Esophagus squamous epithelium (tissue), 5 donors: ENCODE measurements at regions not wholly inside any gene's neighbourhood (a gene's known extent, or its start where the extent isn't known, plus 50 kb on each side); places are given as distances from the start of the nearest gene placed in this dataset.

Experiments
- DNase-seq: peaks from one replicate; lab custom pipeline; 2025; lab: John Stamatoyannopoulos, UW
- H3K27ac ChIP-seq, 4 donors: fragments of 200-600 bp; sonication (generic); one replicate each; pipeline ENCODE4 v1.5.1; 2016 to 2019; ENCODE audit warnings: mild to moderate bottlenecking in 1 of 4
- H3K27me3 ChIP-seq, 4 donors: fragments of 200-600 bp; sonication (generic); 1 replicate in 3 of 4; 2 replicates in 1 of 4; pipeline versions ENCODE4 v1.5.1 to v1.6.0; 2017 to 2021; ENCODE audit warnings: antibody characterized with exemption in 1 of 4
- H3K36me3 ChIP-seq, 3 donors: fragments of 200-600 bp; sonication (generic); one replicate each; pipeline ENCODE4 v1.5.1; 2016 to 2019
- H3K4me1 ChIP-seq, 3 donors: fragments of 200-600 bp; sonication (generic); one replicate each; pipeline ENCODE4 v1.5.1; 2017 to 2019
- H3K4me3 ChIP-seq, 4 donors: fragments of 200-600 bp; sonication (generic); 1 replicate in 3 of 4; 2 replicates in 1 of 4; pipeline ENCODE4 v1.5.1; 2016 to 2019; ENCODE audit warnings: mild to moderate bottlenecking in 2 of 4, moderate library complexity in 1 of 4
- H3K9me3 ChIP-seq, 3 donors: fragments of 200-600 bp; sonication (generic); one replicate each; pipeline ENCODE4 v1.5.1; 2016 to 2019
- CTCF ChIP-seq, 6 experiments: fragments of 450-650 bp in 4 of 6; fragments of 200-600 bp in 2 of 6; sonication (generic) in 2 of 6; IDR thresholded peaks; one replicate each; pipeline ENCODE4 v1.5.1; 2016 to 2019; ENCODE audit warnings: antibody characterized with exemption in 6 of 6, mild to moderate bottlenecking in 4 of 6, moderate library complexity in 4 of 6
- POLR2A ChIP-seq, 4 donors: fragments of 450-650 bp; IDR thresholded peaks; one replicate each; pipeline ENCODE4 v1.6.1; 2017; ENCODE audit warnings: antibody characterized with exemption in 4 of 4, mild to moderate bottlenecking in 4 of 4, moderate library complexity in 3 of 4
- WGBS, 2 donors: methylation state at CpG; one replicate each; pipeline ENCODE4 v1.1.5; 2018; 5-methylcytosine and 5-hydroxymethylcytosine counted together
- intact Hi-C: fragments of 100-400 bp; cut with DNase I; formaldehyde crosslinking; loops from one replicate; pipeline ENCODE4 v1.15.0; 2022
- donor health status: DM: yes; HTN: yes; CAD: no.

GRCh38 chr6:105892577-105893262 lies 193.4 kb upstream of the PRDM1 start:
- TF ChIP-seq POLR2A (IDR thresholded peaks at IDR 0.05) (peak in 1 of 4 donors; percentile 42), CTCF (IDR thresholded peaks at IDR 0.05) (no peak)
- WGBS, 2 donors, result 50 to 71% methylated on average over 3 of the region's 3 CpGs
- intact Hi-C loops, result no loop called here

GRCh38 chr6:105890521-105891244 lies 195.5 kb upstream of the PRDM1 start:
- H3K4me1 ChIP-seq, result no peaks in the 10 kb centered on the region
- 74% methylated on average over 4 of the region's 4 CpGs for WGBS, 2 donors
- no peaks in the 10 kb centered on the region for H3K27me3 ChIP-seq
- no peak overlapping the region for H3K4me3 ChIP-seq
- H3K9me3 ChIP-seq, result peaks cover 0 to 3% (median 0%) of the 10 kb centered on the region in 3 donors
- H3K27ac ChIP-seq, result no peak overlapping the region
- intact Hi-C loops, result no loop called here
- TF ChIP-seq POLR2A (IDR thresholded peaks at IDR 0.05) (no peak), CTCF (IDR thresholded peaks at IDR 0.05) (no peak)
- no peaks in the 10 kb centered on the region for H3K36me3 ChIP-seq
- no peak for DNase-seq

More at GRCh38 chr6:105892577-105893262, 193.4 kb upstream of the PRDM1 start:
- H3K9me3 ChIP-seq, result peaks cover 0 to 3% (median 0%) of the 10 kb centered on the region in 3 donors
- no peak for DNase-seq
- no peaks in the 10 kb centered on the region for H3K36me3 ChIP-seq
- H3K27ac ChIP-seq, result peak overlapping the region in 1 of 4 donors; percentile 58
- H3K4me3 ChIP-seq, result no peak overlapping the region
- no peaks in the 10 kb centered on the region for H3K4me1 ChIP-seq
- H3K27me3 ChIP-seq, result no peaks in the 10 kb centered on the region

DNA sequence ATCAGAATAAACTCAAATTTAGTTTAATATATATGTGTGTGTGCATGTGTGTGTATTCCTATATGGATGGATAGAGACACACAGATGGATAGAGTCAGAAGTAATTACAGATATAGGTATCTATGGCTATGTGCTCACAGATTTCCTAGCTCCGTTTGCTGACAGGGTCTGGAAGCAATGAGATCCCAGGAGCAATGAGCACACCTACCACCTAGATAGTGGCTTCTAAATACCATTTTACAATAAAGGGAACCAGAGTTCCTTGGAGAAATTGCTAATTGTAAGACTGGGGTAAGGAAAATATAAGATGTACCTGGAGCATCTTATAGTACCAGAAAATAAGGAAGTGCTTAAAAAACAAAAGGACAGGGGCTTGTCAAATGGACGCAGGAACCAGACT lies 196.2 kb upstream of the PRDM1 start:
- Histone ChIP-seq H3K27me3 (no peaks in the 10 kb centered on the region), H3K4me1 (no peaks in the 10 kb centered on the region), H3K9me3 (peaks cover 0 to 3% (median 0%) of the 10 kb centered on the region in 3 donors), H3K4me3 (no peak overlapping the region), H3K36me3 (no peaks in the 10 kb centered on the region), H3K27ac (no peak overlapping the region)
- no peak for DNase-seq
- intact Hi-C loops, result no loop called here
- 86 to 94% methylated on average over 2 of the region's 2 CpGs for WGBS, 2 donors
- TF ChIP-seq POLR2A (IDR thresholded peaks at IDR 0.05), result no peak
- TF ChIP-seq CTCF (IDR thresholded peaks at IDR 0.05), result no peak

DNA sequence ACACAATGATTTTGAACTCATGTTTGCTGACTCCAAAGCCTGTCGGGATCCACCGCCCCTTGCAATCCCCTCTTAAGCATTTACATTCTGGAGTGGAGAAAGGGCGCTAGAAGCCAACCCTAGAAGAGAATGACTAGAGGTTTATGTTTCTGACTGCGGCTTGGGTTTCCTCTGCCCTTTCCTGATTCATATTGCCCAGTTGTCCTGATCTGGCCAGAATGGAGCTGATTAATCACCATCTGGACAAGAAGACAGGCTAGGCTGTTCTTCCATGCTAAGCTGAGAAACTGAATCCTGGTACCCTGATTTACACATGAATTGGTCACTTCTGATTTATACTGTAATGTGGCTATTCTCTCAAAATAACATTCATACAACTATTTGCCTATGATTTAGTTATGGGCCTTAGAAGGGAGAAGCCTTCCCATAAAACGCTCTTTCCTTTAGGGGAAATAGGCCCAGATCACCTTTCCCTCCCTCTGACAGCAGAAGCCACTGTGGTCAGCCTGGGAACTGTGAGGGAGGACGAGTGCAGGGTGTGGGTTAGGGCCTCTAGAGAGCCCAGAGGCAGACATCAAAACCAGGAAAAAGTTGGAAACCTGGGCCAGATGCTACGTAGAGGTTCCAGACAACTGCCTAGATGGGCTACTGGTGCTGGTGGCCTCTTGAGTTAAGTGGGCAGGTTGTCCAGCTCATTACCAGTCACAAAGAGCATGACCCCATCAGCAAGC lies 199.2 kb upstream of the PRDM1 start:
- TF ChIP-seq CTCF (IDR thresholded peaks at IDR 0.05), result no peak
- no peaks in the 10 kb centered on the region for H3K36me3 ChIP-seq
- intact Hi-C loops, result no loop called here
- no peak for DNase-seq
- H3K4me1 ChIP-seq, result no peaks in the 10 kb centered on the region
- H3K27ac ChIP-seq, result no peak overlapping the region
- peaks cover 0 to 3% (median 0%) of the 10 kb centered on the region in 3 donors for H3K9me3 ChIP-seq
- no peaks in the 10 kb centered on the region for H3K27me3 ChIP-seq
- H3K4me3 ChIP-seq, result no peak overlapping the region
- WGBS, 2 donors, result 88 to 90% methylated on average over 6 to 7 of the region's 7 CpGs
